Lung (tissue), 11 donors: ENCODE measurements at regions not wholly inside any gene's neighbourhood (a gene's known extent, or its start where the extent isn't known, plus 50 kb on each side); places are given as distances from the start of the nearest gene placed in this dataset.

Experiments
- ATAC-seq: fragments of 200-7000 bp; cut with Tn5 transposase; one replicate; pipeline ENCODE4 v1.9.1; 2020; ENCODE audit warnings: moderate number of reproducible peaks; ENCODE audit not compliant: insufficient read depth, low FRiP score
- DNase-seq, 3 donors: peaks; one replicate each; pipeline ENCODE4 v3.0.0-alpha.2; 2013 to 2017
- H3K27ac ChIP-seq, 2 donors: one replicate each; pipeline ENCODE4 v1.5.1; 2013; ENCODE audit warnings: mild to moderate bottlenecking in 2 of 2, moderate library complexity in 2 of 2, control low read depth in 1 of 2, inconsistent platforms in 1 of 2, low read depth in 1 of 2, low read length in 1 of 2
- H3K27me3 ChIP-seq, 3 donors: one replicate each; pipeline ENCODE4 v1.5.1; 2013; ENCODE audit warnings: low read length in 2 of 3; ENCODE audit not compliant: control insufficient read depth in 3 of 3, insufficient read depth in 3 of 3
- H3K36me3 ChIP-seq, 4 donors: one replicate each; pipeline ENCODE4 v1.5.1; 2013; ENCODE audit warnings: low read length in 4 of 4, mild to moderate bottlenecking in 1 of 4, moderate library complexity in 1 of 4; ENCODE audit not compliant: control insufficient read depth in 4 of 4, insufficient read depth in 4 of 4
- H3K4me1 ChIP-seq, 5 donors: one replicate each; pipeline ENCODE4 v1.5.1; 2013; ENCODE audit warnings: low read length in 5 of 5, mild to moderate bottlenecking in 2 of 5, moderate library complexity in 1 of 5; ENCODE audit not compliant: control insufficient read depth in 5 of 5, insufficient read depth in 5 of 5
- H3K4me3 ChIP-seq: one replicate; pipeline ENCODE4 v1.5.1; 2013; ENCODE audit warnings: mild to moderate bottlenecking, control low read depth, moderate library complexity
- H3K9ac ChIP-seq, 2 donors: one replicate each; pipeline ENCODE4 v1.5.1; 2013; ENCODE audit warnings: low read length in 2 of 2, control low read depth in 1 of 2; ENCODE audit not compliant: insufficient read depth in 1 of 2
- H3K9me3 ChIP-seq, 4 donors: one replicate each; pipeline ENCODE4 v1.5.1; 2013; ENCODE audit warnings: low read length in 3 of 4, mild to moderate bottlenecking in 1 of 4, moderate library complexity in 1 of 4; ENCODE audit not compliant: control insufficient read depth in 4 of 4, insufficient read depth in 3 of 4
- WGBS, 2 donors: extraction: QIAGEN DNeasy Blood & Tissue Kit; methylation state at CpG; one replicate each; pipeline ENCODE4 v1.1.7; 2013; 5-methylcytosine and 5-hydroxymethylcytosine counted together
- TF ChIP-seq, protein P1 (sequence below): IDR thresholded peaks from 2 replicates; pipeline ENCODE4 v1.5.1; 2012; ENCODE audit warnings: mild to moderate bottlenecking; ENCODE audit errors: control extremely low read depth, extremely low read depth
- donor health status: control.
- donor health status: control.
- donor health status: Bipolar disorder and iron deficiency.
- donor health status: healthy.
- donor health status: DM: yes; HTN: yes; CAD: no.

DNA sequence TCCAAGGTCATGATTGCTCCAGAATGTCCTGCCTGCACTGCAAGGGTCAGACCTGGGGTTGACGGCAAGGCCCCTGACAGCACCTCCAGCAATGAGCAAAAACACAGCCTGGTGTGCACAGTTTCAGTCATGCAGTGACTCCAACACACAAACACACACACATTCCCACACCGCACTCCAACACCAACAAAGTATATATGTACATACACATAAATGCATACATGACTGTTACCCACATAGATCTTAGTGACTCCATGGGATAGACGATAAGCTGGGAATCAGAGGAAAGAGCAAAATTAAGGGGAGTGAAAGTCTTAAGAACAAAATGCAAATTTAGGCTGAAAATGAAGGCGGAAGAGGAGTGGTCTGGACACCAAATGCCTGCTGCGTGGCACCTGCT, 112.7 kb upstream of the TEKT4 start:
- ATAC-seq (no peak), DNase-seq (no peak)
- 87 to 90% methylated on average over 5 of the region's 5 CpGs for WGBS, 2 donors

DNA sequence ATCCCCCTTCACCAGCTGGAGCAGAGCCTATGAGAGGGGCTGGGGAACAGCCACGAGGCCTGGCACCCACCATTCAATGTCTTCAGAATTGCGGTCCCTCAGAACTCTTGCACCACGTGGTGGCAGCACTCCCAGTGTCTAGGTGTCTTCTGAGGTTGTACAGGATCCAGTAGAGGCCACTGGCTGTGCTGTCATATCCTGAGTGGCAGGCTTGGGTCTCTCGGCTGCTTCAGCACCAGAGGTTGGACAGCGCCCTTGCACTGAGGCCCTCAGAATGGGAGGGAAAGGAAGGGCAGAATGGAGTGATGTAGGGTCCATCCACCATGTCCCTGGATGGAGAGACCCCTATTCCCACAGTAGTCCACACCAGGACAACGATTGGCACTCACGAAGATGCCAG, 112.0 kb upstream of the TEKT4 start:
- no peak overlapping the region for H3K4me3 ChIP-seq
- H3K9ac ChIP-seq, result no peak overlapping the region
- no peaks in the 10 kb centered on the region for H3K27me3 ChIP-seq
- TF ChIP-seq, protein P1, sequence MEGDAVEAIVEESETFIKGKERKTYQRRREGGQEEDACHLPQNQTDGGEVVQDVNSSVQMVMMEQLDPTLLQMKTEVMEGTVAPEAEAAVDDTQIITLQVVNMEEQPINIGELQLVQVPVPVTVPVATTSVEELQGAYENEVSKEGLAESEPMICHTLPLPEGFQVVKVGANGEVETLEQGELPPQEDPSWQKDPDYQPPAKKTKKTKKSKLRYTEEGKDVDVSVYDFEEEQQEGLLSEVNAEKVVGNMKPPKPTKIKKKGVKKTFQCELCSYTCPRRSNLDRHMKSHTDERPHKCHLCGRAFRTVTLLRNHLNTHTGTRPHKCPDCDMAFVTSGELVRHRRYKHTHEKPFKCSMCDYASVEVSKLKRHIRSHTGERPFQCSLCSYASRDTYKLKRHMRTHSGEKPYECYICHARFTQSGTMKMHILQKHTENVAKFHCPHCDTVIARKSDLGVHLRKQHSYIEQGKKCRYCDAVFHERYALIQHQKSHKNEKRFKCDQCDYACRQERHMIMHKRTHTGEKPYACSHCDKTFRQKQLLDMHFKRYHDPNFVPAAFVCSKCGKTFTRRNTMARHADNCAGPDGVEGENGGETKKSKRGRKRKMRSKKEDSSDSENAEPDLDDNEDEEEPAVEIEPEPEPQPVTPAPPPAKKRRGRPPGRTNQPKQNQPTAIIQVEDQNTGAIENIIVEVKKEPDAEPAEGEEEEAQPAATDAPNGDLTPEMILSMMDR, result no peak
- peak; percentile 19 to 37 (median 34) for DNase-seq
- peaks cover 0 to 3% (median 0%) of the 10 kb centered on the region in 4 donors for H3K9me3 ChIP-seq
- H3K27ac ChIP-seq, result no peak overlapping the region
- WGBS, 2 donors, result 30 to 34% methylated on average over 7 of the region's 7 CpGs
- no peak for ATAC-seq
- no peaks in the 10 kb centered on the region for H3K4me1 ChIP-seq
- no peaks in the 10 kb centered on the region for H3K36me3 ChIP-seq

More for the DNA sequence above, 112.7 kb upstream of the TEKT4 start:
- Histone ChIP-seq H3K9me3 (peaks cover 0 to 3% (median 0%) of the 10 kb centered on the region in 4 donors), H3K27ac (no peak overlapping the region), H3K36me3 (no peaks in the 10 kb centered on the region), H3K4me1 (no peaks in the 10 kb centered on the region), H3K4me3 (no peak overlapping the region), H3K9ac (no peak overlapping the region), H3K27me3 (peaks cover 0 to under 1% (median 0%) of the 10 kb centered on the region in 3 donors)
- TF ChIP-seq, protein P1, result no peak

- peak in 1 of 3 donors; percentile 6 for DNase-seq
These were observed 108.6 kb upstream of the TEKT4 start for GRCh38 chr2:94762600-94762999.

More at GRCh38 chr2:94762600-94762999, 108.6 kb upstream of the TEKT4 start:
- H3K27ac ChIP-seq, result no peak overlapping the region
- no peaks in the 10 kb centered on the region for H3K27me3 ChIP-seq
- no peak for ATAC-seq
- WGBS, 2 donors, result 75 to 78% methylated on average over 5 of the region's 5 CpGs
- no peak overlapping the region for H3K4me3 ChIP-seq
- TF ChIP-seq, protein P1, result no peak
- peaks cover 0 to 3% (median 0%) of the 10 kb centered on the region in 4 donors for H3K9me3 ChIP-seq
- no peaks in the 10 kb centered on the region for H3K4me1 ChIP-seq
- H3K36me3 ChIP-seq, result no peaks in the 10 kb centered on the region
- no peak overlapping the region for H3K9ac ChIP-seq
